ENCODE measurements at regions not wholly inside any gene's neighbourhood (a gene's known extent, or its start where the extent isn't known, plus 50 kb on each side); places are given as distances from the start of the nearest gene placed in this dataset.

DNA sequence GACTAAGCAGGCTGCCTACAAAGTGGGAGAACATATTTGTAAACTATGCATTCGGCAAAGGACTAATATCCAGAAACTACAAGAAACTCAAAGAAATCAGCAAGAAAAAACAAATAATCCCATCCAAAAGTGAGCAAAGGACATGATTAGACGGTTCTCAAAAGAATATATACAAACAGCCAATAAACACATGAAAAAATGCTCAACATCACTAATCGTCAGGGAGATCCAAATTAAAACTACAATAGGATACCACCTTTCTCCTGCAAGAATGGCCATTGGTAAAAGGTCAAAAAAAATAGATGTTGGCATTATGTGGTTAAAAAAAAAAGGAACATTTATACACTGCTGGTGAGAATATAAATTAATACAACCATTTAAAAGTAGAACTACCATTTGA is 259.6 kb upstream of the SLITRK3 start:
- no peak for TF ChIP-seq ZNF274 (IDR thresholded peaks at IDR 0.05; ENCODE audit: insufficient read depth, insufficient read length)
- no peak for TF ChIP-seq CREM (IDR thresholded peaks at IDR 0.05; ENCODE audit: low read depth)
- TF ChIP-seq JUNB (IDR thresholded peaks at IDR 0.05) = no peak
- TF ChIP-seq POLR2AphosphoS5 (IDR thresholded peaks at IDR 0.05; ENCODE audit: low read length) = no peak
- TF ChIP-seq, protein P1, sequence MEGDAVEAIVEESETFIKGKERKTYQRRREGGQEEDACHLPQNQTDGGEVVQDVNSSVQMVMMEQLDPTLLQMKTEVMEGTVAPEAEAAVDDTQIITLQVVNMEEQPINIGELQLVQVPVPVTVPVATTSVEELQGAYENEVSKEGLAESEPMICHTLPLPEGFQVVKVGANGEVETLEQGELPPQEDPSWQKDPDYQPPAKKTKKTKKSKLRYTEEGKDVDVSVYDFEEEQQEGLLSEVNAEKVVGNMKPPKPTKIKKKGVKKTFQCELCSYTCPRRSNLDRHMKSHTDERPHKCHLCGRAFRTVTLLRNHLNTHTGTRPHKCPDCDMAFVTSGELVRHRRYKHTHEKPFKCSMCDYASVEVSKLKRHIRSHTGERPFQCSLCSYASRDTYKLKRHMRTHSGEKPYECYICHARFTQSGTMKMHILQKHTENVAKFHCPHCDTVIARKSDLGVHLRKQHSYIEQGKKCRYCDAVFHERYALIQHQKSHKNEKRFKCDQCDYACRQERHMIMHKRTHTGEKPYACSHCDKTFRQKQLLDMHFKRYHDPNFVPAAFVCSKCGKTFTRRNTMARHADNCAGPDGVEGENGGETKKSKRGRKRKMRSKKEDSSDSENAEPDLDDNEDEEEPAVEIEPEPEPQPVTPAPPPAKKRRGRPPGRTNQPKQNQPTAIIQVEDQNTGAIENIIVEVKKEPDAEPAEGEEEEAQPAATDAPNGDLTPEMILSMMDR (IDR thresholded peaks at IDR 0.05 in 2 of 3, conservative IDR thresholded peaks at IDR 0.05 in 1 of 3; ENCODE audit: control insufficient read depth in 2 of 3, extremely low read depth in 1 of 3, insufficient read depth in 1 of 3, low read depth in 3 of 3, low read length in 3 of 3) = no peak
- no peak for TF ChIP-seq CBX3 (IDR thresholded peaks at IDR 0.05; ENCODE audit: borderline replicate concordance, low read depth)

Measured in GM12878 (cell line).